ENCODE measurements at regions not wholly inside any gene's neighbourhood (a gene's known extent, or its start where the extent isn't known, plus 50 kb on each side); places are given as distances from the start of the nearest gene placed in this dataset.
A peak's percentile ranks its signal among the peaks of the same experiment; 100 is the strongest.

GRCh38 chr10:4527281-4527970 lies 298.6 kb upstream of the AKR1E2 start:
- Mint-ChIP-seq H3K27ac (peak overlapping the region; percentile 81), H3K9me3 (peaks cover 5% of the 10 kb centered on the region), H3K4me1 (ENCODE audit: low read depth) (peaks cover 44% of the 10 kb centered on the region), H3K36me3 (ENCODE audit: low read depth) (peaks cover 5% of the 10 kb centered on the region; the same call in 1 of the 2 replicates), H3K4me3 (peak overlapping the region; percentile 61), H3K27me3 (ENCODE audit: insufficient read depth) (no peaks in the 10 kb centered on the region)
- TF ChIP-seq, protein P1, sequence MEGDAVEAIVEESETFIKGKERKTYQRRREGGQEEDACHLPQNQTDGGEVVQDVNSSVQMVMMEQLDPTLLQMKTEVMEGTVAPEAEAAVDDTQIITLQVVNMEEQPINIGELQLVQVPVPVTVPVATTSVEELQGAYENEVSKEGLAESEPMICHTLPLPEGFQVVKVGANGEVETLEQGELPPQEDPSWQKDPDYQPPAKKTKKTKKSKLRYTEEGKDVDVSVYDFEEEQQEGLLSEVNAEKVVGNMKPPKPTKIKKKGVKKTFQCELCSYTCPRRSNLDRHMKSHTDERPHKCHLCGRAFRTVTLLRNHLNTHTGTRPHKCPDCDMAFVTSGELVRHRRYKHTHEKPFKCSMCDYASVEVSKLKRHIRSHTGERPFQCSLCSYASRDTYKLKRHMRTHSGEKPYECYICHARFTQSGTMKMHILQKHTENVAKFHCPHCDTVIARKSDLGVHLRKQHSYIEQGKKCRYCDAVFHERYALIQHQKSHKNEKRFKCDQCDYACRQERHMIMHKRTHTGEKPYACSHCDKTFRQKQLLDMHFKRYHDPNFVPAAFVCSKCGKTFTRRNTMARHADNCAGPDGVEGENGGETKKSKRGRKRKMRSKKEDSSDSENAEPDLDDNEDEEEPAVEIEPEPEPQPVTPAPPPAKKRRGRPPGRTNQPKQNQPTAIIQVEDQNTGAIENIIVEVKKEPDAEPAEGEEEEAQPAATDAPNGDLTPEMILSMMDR (IDR thresholded peaks at IDR 0.05), result no peak
- peak; percentile 63 for DNase-seq

- H3K36me3 Mint-ChIP-seq (ENCODE audit: low read depth), result peaks cover 5% of the 10 kb centered on the region; the same call in 1 of the 2 replicates
- TF ChIP-seq, protein P1 (IDR thresholded peaks at IDR 0.05), result no peak
- peaks cover 33% of the 10 kb centered on the region for H3K4me1 Mint-ChIP-seq (ENCODE audit: low read depth)
- H3K9me3 Mint-ChIP-seq, result peaks cover 5% of the 10 kb centered on the region
- no peak for DNase-seq
- no peaks in the 10 kb centered on the region for H3K27me3 Mint-ChIP-seq (ENCODE audit: insufficient read depth)
- H3K4me3 Mint-ChIP-seq, result no peak overlapping the region; the same call in 1 of the 2 replicates
- H3K27ac Mint-ChIP-seq, result peak overlapping the region; percentile 73
Observed at GRCh38 chr10:4526311-4526731, 299.7 kb upstream of the AKR1E2 start.

DNA sequence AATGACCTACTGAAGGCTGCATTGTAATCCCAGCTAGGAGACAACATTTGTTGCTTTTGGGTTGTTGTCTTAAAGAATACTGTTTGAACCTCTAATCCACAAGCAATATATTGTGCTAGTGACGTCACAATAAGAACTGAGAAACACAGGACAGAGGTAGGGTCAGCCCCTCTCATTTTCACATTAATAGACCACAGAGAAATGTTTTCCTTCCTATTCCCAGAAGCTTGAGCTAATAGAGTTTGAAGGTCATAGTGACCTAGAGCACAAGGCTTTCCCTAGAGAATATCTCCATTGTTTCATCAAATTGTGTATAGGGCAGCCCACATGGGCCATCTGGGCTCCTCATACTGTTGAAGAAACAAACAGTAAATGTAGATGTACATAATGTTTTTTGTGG lies 300.9 kb upstream of the AKR1E2 start:
- peaks cover 38% of the 10 kb centered on the region for H3K4me1 Mint-ChIP-seq (ENCODE audit: low read depth)
- peaks cover 4% of the 10 kb centered on the region for H3K9me3 Mint-ChIP-seq
- TF ChIP-seq, protein P1 (IDR thresholded peaks at IDR 0.05), result no peak
- no peak overlapping the region for H3K27ac Mint-ChIP-seq
- H3K27me3 Mint-ChIP-seq (ENCODE audit: insufficient read depth), result no peaks in the 10 kb centered on the region
- no peak for DNase-seq
- H3K36me3 Mint-ChIP-seq (ENCODE audit: low read depth), result peaks cover 4% of the 10 kb centered on the region; the same call in 1 of the 2 replicates
- no peak overlapping the region for H3K4me3 Mint-ChIP-seq

DNA sequence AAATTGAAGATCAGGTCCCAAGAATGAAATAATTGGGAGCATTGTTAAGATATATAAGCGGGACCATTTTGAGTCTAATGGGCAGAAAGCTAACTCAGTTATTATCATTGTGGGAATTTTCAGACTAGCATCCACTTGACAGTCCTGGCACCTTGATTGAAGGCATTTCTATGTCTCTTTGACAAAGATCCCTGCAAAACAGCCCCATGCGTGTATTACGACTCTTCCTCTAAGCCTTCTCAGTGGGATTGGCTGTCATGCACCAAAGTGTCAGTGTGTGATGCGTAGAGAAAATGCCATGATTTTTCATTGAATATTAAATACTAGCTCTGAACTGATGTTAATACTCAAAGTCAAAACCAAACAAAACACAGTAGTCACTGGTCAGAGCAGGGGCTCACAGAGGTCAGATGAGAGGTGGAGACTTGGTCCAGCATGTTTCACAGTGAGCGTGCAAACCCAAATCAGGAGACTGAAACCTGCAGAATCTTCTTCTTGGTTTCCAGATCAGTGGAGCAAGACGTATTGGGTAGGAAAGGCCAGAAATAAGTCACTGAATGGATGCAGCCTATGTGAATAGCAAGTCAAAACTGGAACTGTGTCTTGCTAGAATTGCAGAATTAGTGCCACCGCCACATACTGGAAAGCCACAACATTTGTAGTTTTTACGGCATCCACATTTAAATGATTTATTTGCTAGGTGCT lies 303.6 kb upstream of the AKR1E2 start:
- TF ChIP-seq, protein P1 (IDR thresholded peaks at IDR 0.05), result no peak
- Mint-ChIP-seq H3K36me3 (ENCODE audit: low read depth) (peaks cover 3% of the 10 kb centered on the region), H3K9me3 (0 out of 2 replicates have a peak, but pooled peaks cover 2% of the 10 kb centered on the region), H3K27me3 (ENCODE audit: insufficient read depth) (no peaks in the 10 kb centered on the region), H3K27ac (no peak overlapping the region), H3K4me3 (no peak overlapping the region), H3K4me1 (ENCODE audit: low read depth) (peaks cover 25% of the 10 kb centered on the region)
- DNase-seq, result no peak

DNA sequence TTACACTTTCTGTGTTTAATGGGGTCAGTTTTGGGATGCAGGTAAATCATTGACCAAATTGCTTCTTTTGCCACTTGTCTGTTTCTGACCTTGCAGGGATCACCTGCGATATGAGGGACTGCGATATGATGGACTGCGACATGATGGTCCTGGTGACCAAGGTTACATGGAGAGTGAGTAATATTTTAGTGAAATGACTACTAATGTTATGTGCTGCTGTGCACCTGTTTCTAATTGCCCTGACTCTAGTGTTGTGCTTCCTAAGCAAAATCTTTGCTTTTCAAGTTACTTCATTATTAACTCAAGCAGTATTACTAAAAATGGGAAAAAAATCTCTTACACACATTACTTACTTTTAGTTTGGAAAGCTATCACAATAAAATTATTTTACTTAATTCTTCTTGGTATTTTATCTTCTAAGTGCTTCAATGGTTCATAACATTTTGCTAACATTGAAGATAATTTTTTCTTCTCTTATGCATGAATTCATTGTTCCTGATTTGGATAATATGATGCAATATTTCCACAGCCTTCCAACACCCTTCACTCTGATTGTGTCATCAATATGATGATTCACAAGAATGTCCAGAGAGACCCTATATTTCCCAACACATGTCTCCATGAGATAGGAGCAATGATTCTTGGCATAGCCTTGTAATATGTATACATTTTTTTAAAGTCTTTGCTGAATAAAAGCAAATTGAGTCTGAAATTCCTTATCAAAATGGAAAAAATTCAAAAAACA lies 306.2 kb upstream of the AKR1E2 start:
- no peak overlapping the region for H3K27ac Mint-ChIP-seq

More for the DNA sequence above, 306.2 kb upstream of the AKR1E2 start:
- H3K4me1 Mint-ChIP-seq (ENCODE audit: low read depth), result peaks cover 31% of the 10 kb centered on the region
- no peak overlapping the region for H3K4me3 Mint-ChIP-seq
- peaks cover 8% of the 10 kb centered on the region; the same call in 1 of the 2 replicates for H3K9me3 Mint-ChIP-seq
- DNase-seq, result no peak
- H3K27me3 Mint-ChIP-seq (ENCODE audit: insufficient read depth), result peaks cover 2% of the 10 kb centered on the region; the same call in 1 of the 2 replicates
- TF ChIP-seq, protein P1 (IDR thresholded peaks at IDR 0.05), result no peak
- peaks cover 9% of the 10 kb centered on the region for H3K36me3 Mint-ChIP-seq (ENCODE audit: low read depth)

Data from HFFc6 (cell line).